ENCODE measurements at regions not wholly inside any gene's neighbourhood (a gene's known extent, or its start where the extent isn't known, plus 50 kb on each side); places are given as distances from the start of the nearest gene placed in this dataset.

GRCh38 chr10:3235996-3236510 lies 63.5 kb upstream of the PITRM1 start:
- TF ChIP-seq CTCF (IDR thresholded peaks at IDR 0.05): no peak
- TF ChIP-seq EZH2 (IDR thresholded peaks at IDR 0.05; ENCODE audit: borderline replicate concordance, insufficient read depth, low read depth, low read length, poor library complexity, severe bottlenecking): no peak

Data from B cell (primary cell).